ENCODE measurements at regions not wholly inside any gene's neighbourhood (a gene's known extent, or its start where the extent isn't known, plus 50 kb on each side); places are given as distances from the start of the nearest gene placed in this dataset.

GRCh38 chr9:31137176-31138160, 1247.0 kb upstream of the ACO1 start:
- TF ChIP-seq, protein P1, sequence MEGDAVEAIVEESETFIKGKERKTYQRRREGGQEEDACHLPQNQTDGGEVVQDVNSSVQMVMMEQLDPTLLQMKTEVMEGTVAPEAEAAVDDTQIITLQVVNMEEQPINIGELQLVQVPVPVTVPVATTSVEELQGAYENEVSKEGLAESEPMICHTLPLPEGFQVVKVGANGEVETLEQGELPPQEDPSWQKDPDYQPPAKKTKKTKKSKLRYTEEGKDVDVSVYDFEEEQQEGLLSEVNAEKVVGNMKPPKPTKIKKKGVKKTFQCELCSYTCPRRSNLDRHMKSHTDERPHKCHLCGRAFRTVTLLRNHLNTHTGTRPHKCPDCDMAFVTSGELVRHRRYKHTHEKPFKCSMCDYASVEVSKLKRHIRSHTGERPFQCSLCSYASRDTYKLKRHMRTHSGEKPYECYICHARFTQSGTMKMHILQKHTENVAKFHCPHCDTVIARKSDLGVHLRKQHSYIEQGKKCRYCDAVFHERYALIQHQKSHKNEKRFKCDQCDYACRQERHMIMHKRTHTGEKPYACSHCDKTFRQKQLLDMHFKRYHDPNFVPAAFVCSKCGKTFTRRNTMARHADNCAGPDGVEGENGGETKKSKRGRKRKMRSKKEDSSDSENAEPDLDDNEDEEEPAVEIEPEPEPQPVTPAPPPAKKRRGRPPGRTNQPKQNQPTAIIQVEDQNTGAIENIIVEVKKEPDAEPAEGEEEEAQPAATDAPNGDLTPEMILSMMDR (IDR thresholded peaks at IDR 0.05 in 2 of 3, conservative IDR thresholded peaks at IDR 0.05 in 1 of 3; ENCODE audit: borderline replicate concordance in 1 of 3, insufficient read depth in 1 of 3, low read depth in 2 of 3, low read length in 2 of 3): no peak
- TF ChIP-seq POLR2AphosphoS5 (IDR thresholded peaks at IDR 0.05; ENCODE audit: low read depth, low read length) (no peak), EZH2phosphoT487 (IDR thresholded peaks at IDR 0.05; ENCODE audit: borderline replicate concordance) (no peak), SIN3A (IDR thresholded peaks at IDR 0.05; ENCODE audit: low read depth) (no peak), POLR2A (IDR thresholded peaks at IDR 0.05; ENCODE audit: borderline replicate concordance, extremely low read depth, insufficient read depth, insufficient read length) (no peak), TCF7L2 (IDR thresholded peaks at IDR 0.05; ENCODE audit: borderline replicate concordance, extremely low read depth, insufficient read depth, insufficient read length) (no peak), YY1 (IDR thresholded peaks at IDR 0.05; ENCODE audit: extremely low read depth, insufficient replicate concordance, low read depth, low read length) (no peak), ZFX (IDR thresholded peaks at IDR 0.05) (no peak)
